Mammary epithelial cell (primary cell): ENCODE measurements at regions not wholly inside any gene's neighbourhood (a gene's known extent, or its start where the extent isn't known, plus 50 kb on each side); places are given as distances from the start of the nearest gene placed in this dataset.

ENCODE experiments used
- CTCF ChIP-seq, 2 donors: IDR thresholded peaks in 1 of 2; conservative IDR thresholded peaks in 1 of 2; 2 replicates each; pipeline ENCODE4 v1.5.1; 2011 to 2012; ENCODE audit warnings: inconsistent platforms in 2 of 2, low read length in 2 of 2, mild to moderate bottlenecking in 2 of 2, control low read depth in 1 of 2, low read depth in 1 of 2; ENCODE audit not compliant: insufficient read depth in 1 of 2; ENCODE audit errors: extremely low read depth in 1 of 2
- EZH2 ChIP-seq: IDR thresholded peaks from 2 replicates; pipeline ENCODE4 v1.6.1; 2012; ENCODE audit warnings: low read length, inconsistent platforms, borderline replicate concordance

GRCh38 chr10:59962756-59963155 lies 56.4 kb upstream of the CCDC6 start:
- TF ChIP-seq CTCF (conservative IDR thresholded peaks at IDR 0.05 in 1 of 2, IDR thresholded peaks at IDR 0.05 in 1 of 2; ENCODE audit: extremely low read depth in 1 of 2, insufficient read depth in 1 of 2, low read depth in 1 of 2, low read length in 2 of 2) (no peak), EZH2 (no peak)
